22Rv1 (cell line): ENCODE measurements at regions not wholly inside any gene's neighbourhood (a gene's known extent, or its start where the extent isn't known, plus 50 kb on each side); places are given as distances from the start of the nearest gene placed in this dataset.

Source experiments
- H3K27ac ChIP-seq: fragments of 450-650 bp; 2 replicates; pipeline ENCODE4 v1.5.1; 2017
- CTCF ChIP-seq: fragments of 450-650 bp; IDR thresholded peaks from 2 replicates; pipeline ENCODE4 v1.5.1; 2017; ENCODE audit warnings: mild to moderate bottlenecking
- ZFX ChIP-seq: fragments of 450-650 bp; IDR thresholded peaks from 2 replicates; pipeline ENCODE4 v1.6.1; 2017; ENCODE audit warnings: antibody characterized with exemption, borderline replicate concordance

- no peak overlapping the region for H3K27ac ChIP-seq
- no peak for TF ChIP-seq ZFX
- peak; percentile 70 for TF ChIP-seq CTCF
These were observed 451.3 kb downstream of the PMP22 start for GRCh38 chr17:14813649-14814370.

GRCh38 chr17:14808425-14808824 is 456.7 kb downstream of the PMP22 start:
- TF ChIP-seq ZFX, result no peak
- no peak for TF ChIP-seq CTCF
- H3K27ac ChIP-seq, result no peak overlapping the region

- TF ChIP-seq CTCF (no peak), ZFX (no peak)
- H3K27ac ChIP-seq, result no peak overlapping the region
These were observed 459.8 kb downstream of the PMP22 start for GRCh38 chr17:14805348-14805747.

GRCh38 chr17:14803826-14804225 is 461.3 kb downstream of the PMP22 start:
- H3K27ac ChIP-seq, result no peak overlapping the region
- no peak for TF ChIP-seq ZFX
- no peak for TF ChIP-seq CTCF

- TF ChIP-seq ZFX (no peak), CTCF (no peak)
- no peak overlapping the region for H3K27ac ChIP-seq
These were observed 467.3 kb downstream of the PMP22 start for GRCh38 chr17:14797801-14798200.

- H3K27ac ChIP-seq, result no peak overlapping the region
- no peak for TF ChIP-seq ZFX
These were observed 468.1 kb downstream of the PMP22 start for GRCh38 chr17:14797021-14797420.

GRCh38 chr17:14794961-14795360 is 470.2 kb downstream of the PMP22 start:
- TF ChIP-seq CTCF, result no peak
- TF ChIP-seq ZFX, result no peak

GRCh38 chr17:14793237-14793636 is 471.9 kb downstream of the PMP22 start:
- H3K27ac ChIP-seq, result no peak overlapping the region
- no peak for TF ChIP-seq ZFX
- no peak for TF ChIP-seq CTCF

More at GRCh38 chr17:14794961-14795360, 470.2 kb downstream of the PMP22 start:
- H3K27ac ChIP-seq, result no peak overlapping the region
